ENCODE measurements at regions not wholly inside any gene's neighbourhood (a gene's known extent, or its start where the extent isn't known, plus 50 kb on each side); places are given as distances from the start of the nearest gene placed in this dataset.

DNA sequence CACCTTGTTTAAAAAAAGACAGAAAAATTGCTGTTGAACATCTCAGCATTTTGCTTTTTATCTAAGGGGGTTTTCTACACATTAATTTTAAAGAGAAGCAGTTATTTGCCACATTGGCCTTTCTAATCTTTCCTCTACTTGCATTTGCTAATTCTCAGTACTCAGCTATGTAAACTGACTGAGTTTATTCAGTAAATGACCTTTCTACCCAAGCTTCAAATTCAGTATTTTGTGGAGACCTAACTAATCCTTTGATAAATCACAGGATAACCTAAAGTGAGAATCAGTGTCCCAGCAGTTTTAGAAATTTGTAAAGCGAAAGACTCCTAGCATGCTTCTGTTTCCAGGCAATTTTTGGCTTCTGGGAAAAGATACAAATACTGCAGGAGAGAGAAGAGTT, 288.4 kb downstream of the ASXL3 start:
- DNase-seq (ENCODE audit: low read depth): no peak

DNA sequence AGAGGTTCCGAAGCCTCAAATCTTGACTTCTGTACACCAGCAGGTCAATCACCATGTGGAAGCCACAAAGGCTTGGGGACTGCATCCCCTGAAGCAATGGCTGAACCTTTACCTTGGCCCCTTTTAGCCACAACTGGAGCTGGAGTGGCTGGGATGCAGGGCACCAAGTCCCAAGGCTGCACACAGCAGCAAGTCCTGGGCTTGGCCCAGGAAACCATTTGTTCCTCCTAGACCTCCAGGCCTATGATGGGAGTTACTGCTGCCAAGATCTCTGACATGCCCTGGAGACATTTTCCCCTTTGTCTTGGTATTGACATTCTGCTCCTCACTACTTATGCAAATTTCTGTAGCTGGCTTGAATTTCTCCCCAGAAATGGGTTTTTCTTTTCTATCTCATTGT, 285.9 kb downstream of the ASXL3 start:
- DNase-seq (ENCODE audit: low read depth): no peak

DNA sequence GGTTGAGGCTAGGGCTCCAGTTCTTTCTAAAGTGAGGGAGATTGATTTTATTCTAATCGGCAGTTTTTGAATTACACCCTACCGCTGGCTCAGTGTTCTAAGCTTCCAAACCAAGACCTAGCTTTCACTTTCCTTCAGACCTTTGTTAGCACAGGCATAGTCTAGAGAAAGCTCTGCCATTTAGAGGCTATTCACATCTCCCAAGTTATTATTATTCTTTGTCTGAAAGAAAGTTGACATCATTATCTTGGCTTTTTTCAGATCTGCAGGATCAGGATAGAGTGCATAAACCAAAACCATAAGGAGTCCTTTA, 276.8 kb downstream of the ASXL3 start:
- no peak for DNase-seq (ENCODE audit: low read depth)

DNA sequence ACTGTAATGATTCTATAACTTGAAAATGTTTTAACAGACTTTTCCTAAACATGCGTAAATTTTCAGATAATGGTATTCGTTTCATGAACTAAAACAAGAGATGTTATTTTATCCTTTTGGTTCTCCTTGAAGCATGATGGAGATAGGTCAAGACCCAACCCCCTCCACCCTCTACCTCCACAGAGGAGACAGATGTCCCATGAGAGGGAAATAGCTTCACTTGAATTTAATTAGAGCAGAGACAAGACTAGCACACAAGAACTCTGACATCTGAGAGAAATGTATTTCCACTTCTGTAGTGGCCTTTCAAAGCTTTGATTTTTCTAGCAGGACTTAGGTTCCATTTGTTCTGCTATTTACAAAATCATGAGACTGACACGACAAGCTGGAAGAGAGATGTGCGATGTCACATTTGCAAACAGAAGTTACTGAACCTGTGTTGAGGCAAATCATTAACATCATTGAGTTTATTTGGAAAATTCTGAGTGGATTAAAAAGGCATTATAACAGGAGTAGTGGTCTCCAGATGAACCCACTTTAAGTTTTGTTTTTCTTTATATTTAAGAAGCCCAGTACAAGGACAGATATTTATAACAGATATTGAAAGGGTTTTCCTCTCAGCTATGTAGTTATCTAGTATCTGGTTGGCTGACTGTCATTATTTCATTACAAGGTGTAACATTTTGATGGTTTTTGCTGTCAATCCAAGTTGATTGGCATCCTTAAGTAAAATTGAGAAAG, 276.2 kb downstream of the ASXL3 start:
- no peak for DNase-seq (ENCODE audit: low read depth)

DNA sequence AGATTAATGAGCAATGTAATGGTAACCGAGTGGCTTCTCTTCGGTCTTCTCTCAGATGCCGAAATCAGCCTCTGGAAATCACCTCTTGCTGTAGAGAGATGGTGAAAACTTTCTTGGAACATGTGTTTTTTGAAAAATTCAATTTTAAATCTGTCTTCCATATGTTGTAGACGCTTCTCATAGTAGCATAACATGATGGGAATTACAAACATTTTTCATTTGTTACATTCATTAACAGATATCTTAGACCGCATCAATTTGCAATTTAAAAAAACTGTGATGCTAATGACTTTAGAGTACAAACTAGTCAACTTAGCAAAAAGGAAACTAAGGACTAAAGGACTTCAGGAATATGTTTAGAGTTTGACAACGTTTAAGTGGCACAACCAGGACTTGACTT, 275.2 kb downstream of the ASXL3 start:
- DNase-seq (ENCODE audit: low read depth): no peak

DNA sequence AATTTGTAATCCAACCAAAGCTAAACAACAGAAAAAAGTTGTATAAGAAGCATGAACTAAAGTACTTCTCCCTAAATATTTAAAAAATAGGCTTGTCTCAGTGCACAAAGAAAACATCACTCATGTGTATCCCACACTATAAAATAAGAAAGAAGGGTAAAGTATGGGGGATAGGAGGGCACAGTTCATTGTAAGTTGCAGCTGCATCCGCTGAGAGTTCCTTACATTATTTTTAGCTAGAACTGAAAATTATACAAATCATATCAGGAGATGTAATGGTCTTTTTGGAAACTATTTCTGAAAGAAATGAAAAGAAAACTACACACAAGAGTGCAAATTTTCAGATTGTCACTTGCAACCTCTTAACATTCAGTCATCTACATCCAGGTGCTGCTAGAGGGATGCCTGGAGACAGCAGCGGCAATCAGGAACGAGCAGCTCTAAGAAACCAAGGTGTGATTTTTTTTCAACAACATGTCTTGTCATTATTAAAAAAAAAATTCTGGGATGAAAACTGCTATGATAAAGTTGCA, 273.6 kb downstream of the ASXL3 start:
- DNase-seq (ENCODE audit: low read depth): no peak

DNA sequence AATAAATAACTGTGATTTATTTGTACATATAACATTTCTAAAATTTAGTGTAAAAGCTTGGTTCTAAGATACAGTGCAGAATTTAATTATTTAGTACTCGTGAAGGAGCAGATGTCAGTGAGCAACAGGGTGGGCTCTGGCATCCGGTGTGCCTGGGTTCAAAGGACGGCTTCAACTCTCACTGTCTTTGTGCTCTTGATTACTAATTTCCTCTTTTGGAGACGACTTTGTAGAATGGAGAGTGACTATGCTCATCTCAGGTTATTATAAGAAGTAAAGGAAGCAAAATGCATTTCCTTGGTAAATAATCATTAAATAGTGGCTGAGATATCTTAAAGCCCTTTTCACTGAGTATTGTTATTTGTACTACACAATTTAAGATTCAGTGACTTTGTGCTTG, 271.7 kb downstream of the ASXL3 start:
- no peak for DNase-seq (ENCODE audit: low read depth)

DNA sequence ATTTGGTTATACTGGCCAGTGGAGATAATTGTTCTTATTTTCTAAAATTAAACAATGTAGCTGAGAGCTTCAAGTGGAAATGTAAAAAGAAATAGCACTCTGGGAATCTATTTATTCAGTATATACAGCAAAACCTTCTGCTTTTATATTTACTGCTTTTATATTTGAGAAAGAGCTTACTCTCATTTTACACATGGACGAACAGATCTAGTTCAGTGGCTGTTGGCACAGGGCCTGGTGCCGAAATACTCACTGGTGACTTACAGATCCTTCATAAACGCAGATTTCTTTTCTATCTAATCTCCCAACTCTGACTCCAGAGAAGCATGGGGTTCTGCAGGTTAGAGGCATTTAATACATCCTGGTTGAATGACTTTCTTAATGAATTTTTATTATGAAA, 266.2 kb downstream of the ASXL3 start:
- DNase-seq (ENCODE audit: low read depth): no peak

DNA sequence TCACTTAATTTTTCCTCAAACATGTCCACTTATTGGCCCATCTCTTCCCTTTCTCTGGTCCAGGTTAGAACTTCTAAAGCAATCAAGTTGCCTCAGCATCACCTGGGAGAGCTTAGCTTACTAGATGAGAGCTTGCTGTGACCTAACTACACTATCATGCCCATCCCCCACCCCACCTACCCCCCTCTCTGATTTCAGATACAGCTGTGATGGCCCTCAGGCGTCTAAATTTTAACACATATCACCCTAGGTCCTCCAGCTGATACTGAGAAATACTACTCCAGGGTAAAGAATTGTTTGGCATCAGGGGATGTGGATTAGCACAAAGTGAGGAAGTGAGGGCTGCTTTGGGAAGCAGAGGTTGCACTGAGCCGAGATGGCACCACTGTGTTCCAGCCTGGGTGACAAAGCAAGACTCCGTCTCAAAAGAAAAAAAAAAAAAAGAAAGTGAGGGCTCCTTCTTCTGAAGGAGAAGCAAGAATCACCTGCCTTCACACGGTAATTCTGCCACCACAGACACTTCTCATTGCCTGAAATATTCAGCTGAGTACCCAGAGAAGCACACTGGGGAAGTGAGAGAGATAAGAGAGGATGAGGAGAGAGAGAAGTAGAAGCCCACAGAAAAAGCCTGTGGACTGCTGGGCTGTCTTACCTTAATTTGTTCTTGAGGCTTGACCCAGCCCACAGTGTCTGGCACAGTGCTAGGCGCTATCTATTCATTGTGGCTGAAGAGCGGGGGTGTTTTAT, 263.4 kb downstream of the ASXL3 start:
- no peak for DNase-seq (ENCODE audit: low read depth)

DNA sequence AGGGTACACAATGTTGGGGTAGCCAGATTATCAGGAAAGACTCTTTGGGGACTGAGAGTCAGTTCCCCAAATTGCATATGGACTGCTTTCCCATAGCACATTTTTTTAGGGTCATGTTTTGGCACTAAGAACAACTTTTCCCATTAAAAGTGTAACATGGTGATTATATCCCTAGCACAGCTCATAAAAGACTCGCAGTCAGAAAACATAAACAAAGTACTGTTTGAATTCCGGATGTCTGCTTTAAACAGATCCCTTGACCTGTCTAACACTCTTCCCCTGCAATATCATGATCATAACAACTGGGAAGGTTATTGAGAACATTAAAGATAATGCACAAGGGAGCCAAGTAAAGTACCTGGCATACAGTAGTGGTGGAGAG, 262.2 kb downstream of the ASXL3 start:
- DNase-seq (ENCODE audit: low read depth): no peak

DNA sequence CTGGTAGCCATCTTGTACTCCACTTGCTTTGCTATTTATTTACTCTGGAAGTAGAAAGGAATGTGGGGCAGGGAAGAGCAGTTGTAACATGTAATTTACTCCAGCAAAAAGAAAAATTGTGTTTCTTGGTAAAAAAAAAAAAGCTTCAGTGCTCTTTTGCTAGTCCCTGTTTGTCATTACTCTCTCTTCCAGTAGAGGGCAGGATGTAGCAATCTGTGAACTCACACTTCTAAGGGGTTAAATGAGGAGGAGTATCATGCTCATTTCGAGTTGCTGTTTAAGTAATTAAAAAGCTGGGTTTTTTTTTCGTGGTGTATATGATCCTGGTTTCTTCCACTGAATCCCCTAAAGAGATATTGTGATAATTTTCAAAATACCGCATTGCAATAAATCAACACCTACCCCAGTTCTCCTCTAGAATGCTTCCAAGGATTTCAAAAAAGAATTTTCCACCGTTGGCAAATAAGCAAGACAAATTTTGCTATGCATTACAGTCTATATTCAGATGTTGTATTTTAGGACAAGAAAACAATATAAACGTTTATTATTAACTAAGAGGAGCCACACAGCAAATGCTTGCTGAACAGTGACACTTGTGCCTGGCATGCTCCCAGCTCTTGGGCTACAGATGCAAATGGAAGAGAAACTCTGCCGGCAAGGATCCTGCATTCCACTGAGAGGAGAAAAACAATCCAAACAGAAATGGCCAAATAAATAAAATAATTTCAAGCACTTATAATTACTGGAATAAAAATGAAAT, 261.6 kb downstream of the ASXL3 start:
- peak; percentile 7 for DNase-seq (ENCODE audit: low read depth)

DNA sequence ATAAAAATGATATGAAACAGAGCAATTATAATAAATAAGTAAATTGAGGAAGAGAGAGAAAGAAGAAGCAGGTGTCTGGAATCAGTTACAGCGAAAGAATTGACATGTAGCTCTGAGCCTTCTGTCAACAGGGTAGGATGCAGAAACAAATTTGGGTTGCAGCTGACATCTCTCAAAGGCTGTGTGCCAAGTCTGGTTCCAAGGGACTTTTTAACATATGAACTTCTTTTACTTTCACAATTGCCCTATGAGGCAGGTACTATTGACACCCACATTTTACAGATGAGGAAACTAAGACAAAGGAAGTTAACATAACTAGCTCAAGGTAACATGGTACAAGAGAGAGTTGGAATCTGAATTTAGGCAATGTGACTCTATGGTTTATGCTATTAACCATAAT, 260.0 kb downstream of the ASXL3 start:
- no peak for DNase-seq (ENCODE audit: low read depth)

DNA sequence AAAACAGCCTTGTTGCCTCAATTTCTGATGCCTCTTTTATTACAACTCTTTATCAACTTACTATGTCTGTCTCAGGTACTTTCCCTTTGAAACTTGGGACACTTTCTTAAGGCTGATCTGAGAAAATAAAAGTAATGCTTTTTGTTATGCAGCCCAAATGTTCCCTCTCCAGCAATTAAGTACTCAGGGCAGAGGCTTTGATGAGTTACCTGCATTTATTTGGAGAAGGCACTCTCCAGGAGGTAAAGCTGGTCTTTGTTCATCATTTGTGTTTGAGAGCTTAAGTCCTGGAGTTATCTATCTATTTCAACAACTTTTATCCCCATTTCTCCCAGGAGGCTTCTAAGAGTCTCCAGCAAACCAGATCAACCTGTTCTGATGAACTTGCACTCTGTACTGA, 259.2 kb downstream of the ASXL3 start:
- DNase-seq (ENCODE audit: low read depth): no peak

DNA sequence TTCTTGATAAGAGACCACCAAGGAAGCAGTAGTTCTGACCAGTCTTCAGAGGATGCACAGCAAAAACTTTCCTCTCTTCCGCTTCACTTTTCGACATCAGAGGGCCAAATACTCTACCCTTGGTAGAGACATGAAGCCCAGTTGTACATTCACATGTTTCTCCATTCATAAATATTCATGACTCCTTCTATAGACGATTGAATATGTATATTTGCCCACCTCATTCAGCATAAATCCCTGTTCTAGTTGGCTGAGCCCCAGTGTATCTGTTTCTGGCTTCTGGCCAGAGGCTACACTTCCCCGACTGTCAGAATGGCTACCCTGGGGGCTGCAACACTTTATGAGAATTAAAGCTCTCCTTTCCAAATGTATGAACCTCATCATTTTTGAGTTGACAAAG, 258.5 kb downstream of the ASXL3 start:
- DNase-seq (ENCODE audit: low read depth): no peak

DNA sequence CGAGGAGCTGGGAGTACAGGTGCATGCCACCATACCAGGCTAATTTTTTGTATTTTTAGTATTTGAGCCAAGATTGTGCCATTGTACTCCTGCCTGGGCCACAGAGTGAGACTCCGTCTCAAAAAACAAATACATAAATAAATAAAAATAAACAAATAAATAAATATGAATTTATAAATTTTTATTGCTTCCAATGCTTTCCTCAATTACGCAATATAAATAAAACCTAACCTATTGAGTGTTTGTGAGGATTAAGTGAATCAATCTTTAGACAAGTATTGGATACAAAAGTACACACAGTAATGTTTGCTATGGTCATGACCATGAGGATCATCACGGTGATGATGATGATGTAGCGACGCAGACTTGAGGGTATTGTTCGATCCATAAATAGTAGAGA, 257.4 kb downstream of the ASXL3 start:
- DNase-seq (ENCODE audit: low read depth): no peak

DNA sequence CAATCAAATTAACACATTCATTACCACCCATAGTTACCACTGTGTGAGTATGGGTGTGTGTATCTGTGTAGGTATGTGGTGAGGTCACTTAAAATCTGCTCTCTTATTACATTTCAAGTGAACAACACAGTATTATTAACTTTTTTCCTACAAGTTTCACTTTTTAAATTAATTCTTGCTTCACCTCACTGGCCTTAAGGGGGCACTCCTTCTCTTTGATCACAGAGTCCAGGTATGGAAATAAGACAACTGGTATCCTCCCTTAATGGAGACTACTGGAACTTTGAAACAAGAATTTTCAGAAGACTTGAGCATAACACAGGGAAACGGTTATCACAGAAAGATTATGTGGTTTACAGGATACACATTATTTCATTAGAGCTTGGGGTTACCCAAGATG, 255.8 kb downstream of the ASXL3 start:
- no peak for DNase-seq (ENCODE audit: low read depth)

DNA sequence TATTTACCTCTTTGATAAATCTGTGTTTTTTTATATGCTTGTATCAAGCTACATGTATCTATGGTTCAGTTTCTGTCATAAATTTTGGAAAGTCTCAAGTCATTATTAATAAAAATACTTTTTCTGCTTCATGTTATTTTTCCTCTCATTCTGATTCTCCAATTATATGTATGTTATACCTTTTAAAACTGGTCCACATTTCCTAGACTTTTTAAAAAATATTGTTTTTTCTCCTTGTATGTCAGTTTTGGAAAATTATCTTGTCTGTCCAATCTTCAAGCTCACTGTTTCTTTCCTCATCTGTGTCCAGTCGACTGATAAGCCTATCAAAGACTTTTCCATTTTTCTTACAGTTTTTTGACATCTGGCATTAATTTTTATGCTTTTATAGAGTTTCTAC, 253.4 kb downstream of the ASXL3 start:
- no peak for DNase-seq (ENCODE audit: low read depth)

DNA sequence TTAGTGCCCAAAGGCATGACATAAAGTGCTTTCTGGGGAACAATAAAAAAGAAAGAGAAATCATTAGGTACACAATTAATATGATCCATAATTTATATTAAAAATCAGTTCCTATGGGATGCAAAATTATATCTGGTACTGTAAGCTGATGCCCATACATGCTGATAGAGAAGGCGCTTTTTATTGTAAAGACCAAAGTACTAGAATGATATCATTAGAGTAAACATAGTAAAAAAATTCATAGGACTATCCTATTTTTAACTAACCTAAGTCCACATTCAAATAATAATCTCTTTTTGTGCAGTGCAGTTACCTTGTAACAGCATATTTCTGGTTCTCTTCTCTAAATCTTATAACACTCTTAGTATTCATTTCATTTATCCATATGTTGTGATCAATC, 252.2 kb downstream of the ASXL3 start:
- DNase-seq (ENCODE audit: low read depth): no peak

DNA sequence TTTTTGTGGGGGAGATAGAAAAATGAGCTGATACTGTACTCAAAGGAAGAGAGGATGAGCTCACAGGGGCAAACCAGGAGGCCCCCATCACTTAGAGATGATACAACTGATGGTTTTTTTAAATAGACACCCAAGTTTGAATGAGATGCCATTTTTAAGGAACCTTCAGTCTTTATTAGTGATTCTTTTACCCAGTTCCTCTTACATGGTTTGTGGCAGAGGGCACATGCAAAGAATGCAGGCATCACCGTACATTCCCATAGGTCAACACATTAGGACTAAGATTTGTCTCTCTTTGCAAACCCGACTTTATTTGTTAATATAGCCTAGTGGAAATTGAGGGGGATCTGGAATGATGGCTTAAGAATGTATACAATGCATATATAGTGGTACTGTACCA, 250.9 kb downstream of the ASXL3 start:
- no peak for DNase-seq (ENCODE audit: low read depth)

DNA sequence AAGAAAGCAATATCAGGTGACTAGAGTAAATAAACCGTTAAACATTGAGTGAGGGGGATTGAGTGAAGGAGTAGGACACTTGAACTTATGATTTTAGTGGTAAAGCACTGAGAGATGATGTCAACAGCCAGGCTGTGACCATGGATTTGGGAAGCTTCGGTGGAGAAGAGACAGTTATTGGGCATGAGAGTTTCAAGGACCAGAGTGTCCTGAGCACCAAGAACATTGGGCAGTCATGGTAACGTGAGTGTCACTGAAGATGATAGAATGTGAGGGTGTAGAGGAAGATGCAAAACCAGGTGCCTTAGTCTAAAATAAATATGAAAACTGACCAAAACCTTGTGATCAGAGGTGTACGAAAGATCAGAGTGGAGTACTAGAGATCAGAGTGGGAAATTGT, 248.1 kb downstream of the ASXL3 start:
- DNase-seq (ENCODE audit: low read depth): no peak

DNA sequence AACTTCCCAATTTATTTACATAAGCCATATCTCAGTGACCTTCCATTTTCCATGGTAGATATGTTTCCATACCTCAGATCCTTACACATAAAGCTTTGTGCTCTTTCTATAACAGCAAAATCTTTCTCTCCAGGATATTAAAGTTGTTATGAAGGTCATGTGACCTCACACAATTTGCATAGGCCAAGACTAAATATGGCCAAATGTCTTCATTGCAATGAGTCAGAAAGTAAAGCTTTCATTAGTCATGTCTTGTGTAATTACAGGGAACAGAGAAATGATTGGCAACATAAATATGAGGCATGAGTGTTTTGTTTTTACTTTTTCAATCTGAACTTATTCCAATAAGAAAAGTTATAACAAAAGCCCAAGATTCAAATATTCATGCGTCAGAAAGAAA, 243.5 kb downstream of the ASXL3 start:
- DNase-seq (ENCODE audit: low read depth): no peak

All from myocyte (in vitro differentiated cells).